Stimulated activated memory B cell treated with anti-CD40 and anti-IgM and Interleukin-4, amounts not matched to agents 10 μg/mL and 1 μg/mL and 100 μg/mL, for 72 hours (primary cell): ENCODE measurements at regions not wholly inside any gene's neighbourhood (a gene's known extent, or its start where the extent isn't known, plus 50 kb on each side); places are given as distances from the start of the nearest gene placed in this dataset.
A peak's percentile ranks its signal among the peaks of the same experiment; 100 is the strongest.

Experiments used
- ATAC-seq: fragments of 150-1000 bp; cut with Tn5 transposase; 2 replicates; pipeline ENCODE4 v1.10.0; 2021
- H3K27ac Mint-ChIP-seq: one replicate; pipeline ENCODE4 v1.8.0; 2022; ENCODE audit warnings: mild to moderate bottlenecking, mixed read lengths
- H3K27me3 Mint-ChIP-seq: one replicate; pipeline ENCODE4 v1.8.0; 2022; ENCODE audit warnings: mixed read lengths
- H3K36me3 Mint-ChIP-seq: one replicate; pipeline ENCODE4 v1.8.0; 2022; ENCODE audit warnings: mixed read lengths
- H3K4me1 Mint-ChIP-seq: one replicate; pipeline ENCODE4 v1.8.0; 2022; ENCODE audit warnings: mixed read lengths
- H3K4me3 Mint-ChIP-seq: one replicate; pipeline ENCODE4 v1.8.0; 2022; ENCODE audit warnings: mild to moderate bottlenecking, moderate library complexity, mixed read lengths
- H3K9me3 Mint-ChIP-seq: one replicate; pipeline ENCODE4 v1.8.0; 2022; ENCODE audit warnings: mixed read lengths

- H3K36me3 Mint-ChIP-seq, result no peaks in the 10 kb centered on the region
- H3K4me3 Mint-ChIP-seq, result no peak overlapping the region
- no peak overlapping the region for H3K27ac Mint-ChIP-seq
- H3K9me3 Mint-ChIP-seq, result no peaks in the 10 kb centered on the region
- H3K27me3 Mint-ChIP-seq, result peaks cover 18% of the 10 kb centered on the region
- H3K4me1 Mint-ChIP-seq, result no peaks in the 10 kb centered on the region
- ATAC-seq, result no peak
These were observed 87.1 kb upstream of the SULF2 start for GRCh38 chr20:47872341-47872740.

- H3K9me3 Mint-ChIP-seq, result no peaks in the 10 kb centered on the region
- peaks cover 30% of the 10 kb centered on the region for H3K27me3 Mint-ChIP-seq
- no peaks in the 10 kb centered on the region for H3K36me3 Mint-ChIP-seq
- H3K27ac Mint-ChIP-seq, result no peak overlapping the region
- ATAC-seq, result no peak
- H3K4me3 Mint-ChIP-seq, result no peak overlapping the region
- H3K4me1 Mint-ChIP-seq, result no peaks in the 10 kb centered on the region
These were observed 85.2 kb upstream of the SULF2 start for GRCh38 chr20:47870475-47870874.

- no peak overlapping the region for H3K27ac Mint-ChIP-seq
- H3K4me3 Mint-ChIP-seq, result no peak overlapping the region
- ATAC-seq, result no peak
- no peaks in the 10 kb centered on the region for H3K4me1 Mint-ChIP-seq
- no peaks in the 10 kb centered on the region for H3K9me3 Mint-ChIP-seq
- H3K27me3 Mint-ChIP-seq, result peaks cover 32% of the 10 kb centered on the region
- H3K36me3 Mint-ChIP-seq, result peaks cover under 1% of the 10 kb centered on the region
These were observed 83.5 kb upstream of the SULF2 start for GRCh38 chr20:47868744-47869143.

- ATAC-seq, result no peak
- Mint-ChIP-seq H3K4me1 (no peaks in the 10 kb centered on the region), H3K4me3 (no peak overlapping the region), H3K27ac (no peak overlapping the region), H3K9me3 (peaks cover 4% of the 10 kb centered on the region), H3K27me3 (peaks cover 37% of the 10 kb centered on the region), H3K36me3 (peaks cover 5% of the 10 kb centered on the region)
These were observed 83.0 kb upstream of the SULF2 start for GRCh38 chr20:47868236-47868635.

- H3K27ac Mint-ChIP-seq, result no peak overlapping the region
- peaks cover 39% of the 10 kb centered on the region for H3K27me3 Mint-ChIP-seq
- no peaks in the 10 kb centered on the region for H3K4me1 Mint-ChIP-seq
- H3K4me3 Mint-ChIP-seq, result no peak overlapping the region
- peaks cover 9% of the 10 kb centered on the region for H3K36me3 Mint-ChIP-seq
- no peak for ATAC-seq
- H3K9me3 Mint-ChIP-seq, result peaks cover 7% of the 10 kb centered on the region
These were observed 82.5 kb upstream of the SULF2 start for GRCh38 chr20:47867831-47868230.

- no peak overlapping the region for H3K27ac Mint-ChIP-seq
- no peak overlapping the region for H3K4me3 Mint-ChIP-seq
- H3K36me3 Mint-ChIP-seq, result peaks cover 10% of the 10 kb centered on the region
- H3K9me3 Mint-ChIP-seq, result peaks cover 7% of the 10 kb centered on the region
- peaks cover 27% of the 10 kb centered on the region for H3K27me3 Mint-ChIP-seq
- no peaks in the 10 kb centered on the region for H3K4me1 Mint-ChIP-seq
- no peak for ATAC-seq
These were observed 81.2 kb upstream of the SULF2 start for GRCh38 chr20:47866480-47866879.

DNA sequence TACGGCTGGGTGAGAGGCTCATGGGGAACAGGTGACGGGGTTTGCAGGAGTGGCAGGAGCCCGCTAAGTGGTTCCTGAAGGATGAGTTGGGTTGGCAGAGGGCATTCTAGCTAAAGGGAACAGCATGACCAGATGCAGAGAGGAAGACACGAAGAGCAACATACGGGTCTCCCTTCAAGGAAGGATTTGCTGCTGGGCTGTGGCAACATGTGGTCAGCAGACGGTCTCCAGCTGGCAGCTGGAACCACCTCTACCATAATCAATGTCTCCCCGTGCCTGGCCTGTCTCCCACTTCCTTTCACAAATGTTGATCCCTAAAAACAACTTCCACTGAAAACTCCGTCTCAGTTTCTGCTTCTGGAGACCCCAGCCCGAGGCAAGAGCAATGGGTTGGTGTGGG, 80.6 kb upstream of the SULF2 start:
- ATAC-seq, result no peak
- no peak overlapping the region for H3K27ac Mint-ChIP-seq
- H3K4me3 Mint-ChIP-seq, result no peak overlapping the region
- peaks cover 7% of the 10 kb centered on the region for H3K9me3 Mint-ChIP-seq
- peaks cover 10% of the 10 kb centered on the region for H3K36me3 Mint-ChIP-seq
- peaks cover 27% of the 10 kb centered on the region for H3K27me3 Mint-ChIP-seq
- no peaks in the 10 kb centered on the region for H3K4me1 Mint-ChIP-seq

DNA sequence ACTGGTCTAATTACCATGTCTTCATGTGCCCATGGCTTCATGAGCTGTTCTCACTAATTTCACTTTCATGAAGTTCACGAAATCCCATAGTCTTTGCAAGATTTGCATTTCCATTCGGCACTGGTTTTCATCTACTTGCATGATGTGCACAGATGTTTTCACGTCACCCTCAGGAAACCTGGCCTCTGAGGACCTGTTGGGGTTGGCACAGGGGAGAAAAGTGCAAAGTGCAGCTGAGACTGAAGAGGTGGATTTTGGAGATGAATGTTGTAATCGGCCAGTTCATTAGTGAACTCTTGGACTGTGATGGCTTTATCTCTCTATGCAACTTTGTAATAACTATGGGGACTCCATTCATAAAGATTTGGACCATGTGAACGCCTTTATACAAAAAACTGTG, 80.2 kb upstream of the SULF2 start:
- Mint-ChIP-seq H3K27me3 (peaks cover 27% of the 10 kb centered on the region), H3K4me1 (no peaks in the 10 kb centered on the region), H3K27ac (no peak overlapping the region), H3K9me3 (peaks cover 7% of the 10 kb centered on the region), H3K4me3 (no peak overlapping the region), H3K36me3 (peaks cover 10% of the 10 kb centered on the region)
- ATAC-seq, result no peak

- H3K4me1 Mint-ChIP-seq, result no peaks in the 10 kb centered on the region
- peaks cover 10% of the 10 kb centered on the region for H3K36me3 Mint-ChIP-seq
- no peak for ATAC-seq
- H3K4me3 Mint-ChIP-seq, result no peak overlapping the region
- H3K27me3 Mint-ChIP-seq, result peaks cover 27% of the 10 kb centered on the region
- peaks cover 7% of the 10 kb centered on the region for H3K9me3 Mint-ChIP-seq
- H3K27ac Mint-ChIP-seq, result no peak overlapping the region
These were observed 78.7 kb upstream of the SULF2 start for GRCh38 chr20:47863981-47864380.

- H3K4me1 Mint-ChIP-seq, result peaks cover under 1% of the 10 kb centered on the region
- H3K27me3 Mint-ChIP-seq, result peaks cover 27% of the 10 kb centered on the region
- peaks cover 10% of the 10 kb centered on the region for H3K36me3 Mint-ChIP-seq
- H3K9me3 Mint-ChIP-seq, result peaks cover 7% of the 10 kb centered on the region
- no peak overlapping the region for H3K27ac Mint-ChIP-seq
- H3K4me3 Mint-ChIP-seq, result no peak overlapping the region
- ATAC-seq, result no peak
These were observed 78.2 kb upstream of the SULF2 start for GRCh38 chr20:47863315-47863965.

DNA sequence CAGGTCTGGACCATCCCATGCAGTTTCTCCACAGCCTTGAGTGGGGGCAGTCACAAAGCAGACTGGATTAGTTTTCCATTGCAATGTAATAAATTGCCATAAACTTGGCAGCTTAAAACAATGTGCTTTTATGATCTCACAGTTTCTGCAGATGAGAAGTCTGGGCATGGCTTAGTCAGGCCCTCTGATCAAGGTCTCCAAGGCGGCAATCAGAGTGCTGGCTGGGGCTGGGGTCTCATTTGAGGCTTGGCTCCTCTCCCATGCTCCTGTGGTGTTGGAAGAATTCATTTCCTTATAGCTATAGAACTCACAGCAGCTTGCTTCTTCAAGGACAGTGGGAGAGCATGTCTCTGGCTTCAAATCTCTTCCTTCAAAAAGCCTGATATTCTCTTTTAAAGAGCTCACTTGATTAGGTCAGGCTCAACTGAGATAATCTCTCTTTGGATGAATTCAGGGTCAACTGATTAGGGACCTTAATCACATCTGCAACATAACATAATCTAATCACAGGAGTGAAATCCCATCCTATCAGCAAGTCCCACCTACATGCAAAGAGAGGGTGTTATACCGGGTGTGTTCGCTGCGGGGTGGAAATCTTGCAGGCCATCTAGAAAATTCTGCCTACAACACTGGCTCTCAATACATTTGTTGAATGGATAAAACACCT, 77.4 kb upstream of the SULF2 start:
- Mint-ChIP-seq H3K4me1 (peaks cover 8% of the 10 kb centered on the region), H3K36me3 (peaks cover 10% of the 10 kb centered on the region), H3K4me3 (no peak overlapping the region), H3K27me3 (peaks cover 27% of the 10 kb centered on the region), H3K27ac (no peak overlapping the region), H3K9me3 (peaks cover 7% of the 10 kb centered on the region)
- no peak for ATAC-seq

GRCh38 chr20:47861116-47861515, 75.8 kb upstream of the SULF2 start:
- H3K27ac Mint-ChIP-seq, result no peak overlapping the region
- peaks cover 12% of the 10 kb centered on the region for H3K27me3 Mint-ChIP-seq
- H3K36me3 Mint-ChIP-seq, result peaks cover 10% of the 10 kb centered on the region
- ATAC-seq, result no peak
- peaks cover 7% of the 10 kb centered on the region for H3K9me3 Mint-ChIP-seq
- peaks cover 15% of the 10 kb centered on the region for H3K4me1 Mint-ChIP-seq
- no peak overlapping the region for H3K4me3 Mint-ChIP-seq

GRCh38 chr20:47860049-47860830, 75.0 kb upstream of the SULF2 start:
- no peak for ATAC-seq
- Mint-ChIP-seq H3K36me3 (peaks cover 10% of the 10 kb centered on the region), H3K27me3 (peaks cover 12% of the 10 kb centered on the region), H3K27ac (no peak overlapping the region), H3K9me3 (peaks cover 7% of the 10 kb centered on the region), H3K4me1 (peaks cover 15% of the 10 kb centered on the region), H3K4me3 (no peak overlapping the region)

DNA sequence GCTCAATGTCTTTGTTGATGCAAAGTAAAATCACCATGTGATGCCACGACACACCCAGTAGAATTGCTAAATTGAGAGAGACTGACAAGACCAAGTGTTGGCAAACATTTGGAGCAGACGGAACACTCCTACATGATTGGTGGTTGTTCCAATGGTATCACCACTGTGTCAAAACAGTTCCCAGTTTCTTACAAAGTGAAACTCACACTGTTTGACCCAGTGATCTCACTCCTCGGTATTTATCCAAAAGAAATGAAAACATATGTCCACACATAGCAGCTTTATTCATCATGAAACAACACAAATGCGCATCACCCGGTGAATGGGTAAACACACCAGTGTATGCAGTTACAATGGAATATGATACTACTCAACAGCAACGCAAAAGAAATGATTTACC, 74.0 kb upstream of the SULF2 start:
- H3K27ac Mint-ChIP-seq, result no peak overlapping the region
- peaks cover 10% of the 10 kb centered on the region for H3K36me3 Mint-ChIP-seq
- H3K4me1 Mint-ChIP-seq, result peaks cover 15% of the 10 kb centered on the region
- H3K27me3 Mint-ChIP-seq, result peaks cover 12% of the 10 kb centered on the region
- no peak for ATAC-seq
- peaks cover 7% of the 10 kb centered on the region for H3K9me3 Mint-ChIP-seq
- no peak overlapping the region for H3K4me3 Mint-ChIP-seq

GRCh38 chr20:47857569-47858464, 72.5 kb upstream of the SULF2 start:
- H3K36me3 Mint-ChIP-seq, result peaks cover under 1% of the 10 kb centered on the region
- H3K9me3 Mint-ChIP-seq, result no peaks in the 10 kb centered on the region
- H3K27ac Mint-ChIP-seq, result no peak overlapping the region
- peak; percentile 76 for ATAC-seq
- H3K4me1 Mint-ChIP-seq, result peaks cover 15% of the 10 kb centered on the region
- H3K4me3 Mint-ChIP-seq, result peak overlapping the region; percentile 3
- H3K27me3 Mint-ChIP-seq, result peaks cover under 1% of the 10 kb centered on the region
